ENCODE measurements at regions not wholly inside any gene's neighbourhood (a gene's known extent, or its start where the extent isn't known, plus 50 kb on each side); places are given as distances from the start of the nearest gene placed in this dataset.

- TF ChIP-seq CTCF (IDR thresholded peaks at IDR 0.05) (no peak), POLR2A (IDR thresholded peaks at IDR 0.05) (no peak)
These were observed 218.9 kb upstream of the ISX start for GRCh38 chr22:34847072-34847471.
